ENCODE measurements at regions not wholly inside any gene's neighbourhood (a gene's known extent, or its start where the extent isn't known, plus 50 kb on each side); places are given as distances from the start of the nearest gene placed in this dataset.

GRCh38 chr2:198390670-198391069 lies 586.3 kb downstream of the PLCL1 start:
- no peak for DNase-seq

- DNase-seq: no peak
These were observed 583.3 kb downstream of the PLCL1 start for GRCh38 chr2:198387677-198388076.

DNA sequence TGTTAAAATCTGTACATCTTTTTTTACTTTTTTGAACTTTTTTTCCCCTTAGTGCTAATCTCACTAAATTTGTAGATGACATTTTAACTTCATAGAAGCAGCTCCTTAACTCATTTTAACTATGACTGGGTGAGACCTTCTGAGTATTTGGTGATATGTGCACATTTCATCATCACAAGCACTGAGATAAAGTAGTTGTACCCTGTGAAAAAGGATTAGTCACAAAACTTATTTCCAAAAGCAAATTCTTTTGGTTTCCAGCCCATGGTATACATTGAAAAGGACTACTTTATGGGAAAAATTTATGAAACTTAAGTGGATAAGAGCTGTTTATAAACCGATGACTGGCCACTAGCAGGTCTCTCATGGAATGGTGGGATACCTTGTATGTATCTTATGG lies 581.5 kb downstream of the PLCL1 start:
- peak; percentile 40 for DNase-seq

DNA sequence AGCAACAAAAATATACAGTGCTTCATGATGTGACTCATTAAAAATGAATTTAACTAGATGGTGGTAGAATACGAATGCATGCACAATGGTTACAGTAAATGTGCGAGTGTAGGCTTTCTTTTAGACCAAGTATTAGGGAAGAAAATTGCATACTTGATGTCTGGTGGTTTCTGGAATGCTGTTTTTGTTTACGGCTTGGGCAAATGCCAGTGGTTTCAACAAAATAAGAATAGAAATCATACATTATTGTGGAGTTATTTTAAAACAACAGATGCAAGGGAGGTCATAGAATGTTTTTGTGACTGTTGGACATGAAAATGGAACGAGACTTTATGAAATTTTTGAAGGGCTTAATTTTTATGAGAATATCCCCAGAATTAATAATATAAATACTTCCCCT lies 580.9 kb downstream of the PLCL1 start:
- DNase-seq: peak; percentile 40

DNA sequence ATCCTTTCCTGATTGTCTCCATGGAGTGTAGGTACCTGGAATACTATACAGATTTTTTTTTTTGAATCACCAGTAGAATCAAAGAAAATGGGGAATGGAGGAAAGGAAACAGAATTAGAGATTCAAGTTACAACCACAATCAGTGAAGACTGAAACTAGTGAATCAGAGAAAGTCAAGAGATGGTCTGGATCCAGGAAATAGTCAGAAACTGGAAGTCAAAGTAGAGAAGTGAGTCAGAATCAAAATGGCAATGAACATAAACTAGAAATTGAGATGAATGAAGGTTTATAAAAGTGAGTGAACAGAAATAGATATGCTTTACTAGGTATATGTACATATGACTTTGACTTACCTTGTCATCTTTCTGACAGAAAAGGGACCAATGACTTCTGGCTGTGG lies 579.0 kb downstream of the PLCL1 start:
- peak; percentile 30 for DNase-seq

- no peak for DNase-seq
These were observed 578.4 kb downstream of the PLCL1 start for GRCh38 chr2:198382811-198383210.

GRCh38 chr2:198376677-198377076 lies 572.3 kb downstream of the PLCL1 start:
- DNase-seq: no peak

GRCh38 chr2:198375083-198375410 lies 570.7 kb downstream of the PLCL1 start:
- DNase-seq: no peak

DNA sequence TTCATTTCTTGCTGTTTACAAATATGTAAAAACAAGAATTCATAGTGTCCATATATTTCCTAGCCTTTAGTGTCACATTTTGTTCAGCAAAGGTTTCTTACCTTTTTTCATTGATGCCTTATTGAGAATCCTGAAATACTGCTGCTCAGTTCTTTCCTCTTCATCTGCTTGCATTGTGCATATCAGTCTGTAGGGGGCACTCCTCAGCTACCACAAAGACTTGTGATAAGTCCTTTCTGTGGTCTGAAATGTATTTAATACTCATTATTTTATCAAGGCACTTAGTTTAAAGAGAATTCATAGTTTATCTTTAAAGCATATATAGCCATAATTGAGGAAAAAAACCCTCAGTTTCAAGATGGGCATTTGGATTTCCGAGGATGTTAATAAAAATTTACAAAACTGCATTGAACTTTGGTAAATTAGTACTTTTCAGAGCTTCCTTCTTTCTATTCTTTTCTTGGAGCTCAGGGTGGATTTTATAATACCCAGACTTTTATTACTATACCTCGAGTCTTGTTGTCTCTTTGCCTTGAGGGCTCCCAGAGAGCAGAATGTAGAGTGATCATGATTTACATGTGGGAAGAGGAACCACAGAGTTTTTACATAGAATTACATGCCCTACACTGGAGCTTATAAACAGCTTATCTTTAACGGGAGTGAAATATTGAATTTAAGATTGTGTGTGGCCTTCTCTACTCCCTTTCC lies 570.1 kb downstream of the PLCL1 start:
- DNase-seq: peak; percentile 72

- DNase-seq: peak; percentile 56
These were observed 567.6 kb downstream of the PLCL1 start for GRCh38 chr2:198371921-198372543.

DNA sequence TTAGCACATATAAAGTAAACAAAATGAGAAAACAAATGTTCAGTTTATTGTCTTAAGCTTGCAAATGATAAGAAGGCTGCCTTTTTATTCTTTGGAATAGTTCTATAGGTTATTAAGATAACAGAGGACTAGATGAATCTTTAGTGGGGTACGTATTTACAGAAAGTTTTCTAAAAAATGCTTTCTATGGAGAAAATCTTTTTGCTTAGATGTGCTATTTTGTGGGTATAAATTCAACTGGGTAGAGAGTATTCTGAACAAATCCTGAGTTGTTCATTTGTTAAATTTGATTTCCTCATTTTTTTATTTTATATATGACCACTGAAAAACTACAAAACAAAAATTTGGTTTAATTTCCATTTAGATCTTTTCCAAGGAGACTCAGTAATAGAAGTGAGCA lies 566.9 kb downstream of the PLCL1 start:
- no peak for DNase-seq

- DNase-seq: no peak
These were observed 563.7 kb downstream of the PLCL1 start for GRCh38 chr2:198368089-198368488.

GRCh38 chr2:198362740-198363139 lies 558.3 kb downstream of the PLCL1 start:
- DNase-seq: no peak

DNA sequence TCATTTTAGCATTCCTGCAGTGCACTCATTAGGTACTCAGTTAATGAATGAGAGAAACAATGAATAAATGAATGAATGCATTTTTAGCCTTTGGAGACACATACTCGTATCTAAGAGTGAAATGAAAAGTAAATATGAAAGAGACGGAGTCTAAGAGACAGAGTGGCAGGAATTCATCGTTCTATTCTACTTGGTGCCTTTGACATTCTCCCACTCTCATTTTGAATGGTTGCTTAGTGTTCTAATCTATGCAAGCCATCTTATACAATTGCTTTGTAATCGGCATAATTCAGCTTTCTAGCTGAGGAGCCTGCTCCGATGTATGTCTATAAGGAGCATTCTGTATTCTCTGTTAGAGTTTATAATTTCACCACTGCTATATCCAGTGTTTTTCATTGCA lies 554.9 kb downstream of the PLCL1 start:
- DNase-seq: no peak

DNA sequence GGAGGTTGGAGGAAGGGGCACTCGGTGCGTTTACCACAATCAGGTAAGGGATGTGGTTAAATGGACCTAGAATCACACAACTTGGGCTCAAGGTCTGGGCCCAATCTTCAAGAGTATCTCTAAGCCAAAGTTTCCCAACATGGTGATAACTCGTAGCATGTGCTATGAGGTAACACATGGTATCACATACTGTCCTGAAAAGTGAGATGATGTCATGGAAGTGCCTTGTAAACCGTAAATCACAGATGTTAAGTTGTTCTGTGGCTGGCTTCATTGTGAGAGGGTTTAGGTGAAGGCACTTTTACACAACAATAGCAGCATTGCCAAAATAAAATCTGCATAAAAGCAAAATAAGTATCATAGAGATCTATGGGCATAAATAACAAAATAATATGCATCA lies 551.8 kb downstream of the PLCL1 start:
- DNase-seq: no peak

DNA sequence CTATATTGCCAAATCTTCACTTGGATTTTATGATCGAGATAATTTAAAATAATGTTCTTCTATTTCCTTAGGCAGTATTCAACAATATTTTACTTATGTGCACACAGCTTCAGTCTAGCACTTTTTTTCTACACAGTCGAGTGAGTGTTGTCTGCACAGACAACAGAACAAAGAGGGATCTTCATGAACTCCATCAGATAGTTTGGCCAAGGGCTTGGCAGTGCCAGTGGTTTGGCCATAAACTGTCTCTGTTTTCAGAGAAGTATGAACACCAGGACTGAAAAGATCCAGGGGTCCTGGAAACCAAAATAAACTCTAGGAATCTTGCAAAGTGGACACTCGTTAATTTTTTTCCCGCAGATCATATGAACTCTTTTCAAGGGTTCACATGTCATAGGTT lies 547.3 kb downstream of the PLCL1 start:
- no peak for DNase-seq

DNA sequence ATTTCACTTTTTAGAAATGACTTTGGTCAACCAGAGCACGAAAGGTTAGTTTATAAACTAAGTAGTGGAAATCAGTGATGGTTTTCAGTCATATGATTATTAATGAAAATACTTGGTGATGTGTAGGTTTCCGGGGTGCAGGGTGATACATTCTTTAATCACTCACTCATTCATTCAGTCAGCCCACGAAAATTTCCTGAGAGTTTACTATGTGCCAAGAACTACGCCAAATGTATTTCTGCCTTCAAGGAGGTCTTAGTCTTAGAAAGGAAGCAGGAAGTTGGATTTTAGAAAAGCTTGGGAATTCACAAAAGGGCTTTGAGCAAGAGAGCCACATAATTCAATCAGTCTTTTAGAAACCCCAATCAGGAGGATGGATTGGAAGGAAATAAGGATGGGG lies 543.6 kb downstream of the PLCL1 start:
- peak; percentile 43 for DNase-seq

GRCh38 chr2:198347349-198347748 lies 543.0 kb downstream of the PLCL1 start:
- DNase-seq: peak; percentile 18

DNA sequence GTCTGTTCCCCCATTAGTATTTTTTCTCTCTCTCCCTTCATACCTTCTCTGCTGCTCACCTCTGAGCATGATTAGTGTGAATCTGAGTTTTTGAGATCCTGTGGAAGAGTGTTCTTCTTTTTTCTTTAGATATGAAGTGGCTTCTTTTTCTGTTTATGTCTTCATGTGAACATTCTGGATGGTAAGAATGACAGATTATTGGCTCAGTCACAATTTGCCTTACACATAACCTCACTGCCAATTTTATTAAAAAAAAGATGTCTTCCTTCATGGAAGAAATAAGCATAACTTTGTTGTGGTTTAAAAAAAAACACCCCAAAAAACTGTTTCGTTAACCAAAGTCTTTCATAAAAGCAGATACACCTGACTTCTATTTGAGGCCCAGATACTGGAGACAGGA lies 539.1 kb downstream of the PLCL1 start:
- no peak for DNase-seq

GRCh38 chr2:198340846-198341245 lies 536.5 kb downstream of the PLCL1 start:
- DNase-seq: no peak

DNA sequence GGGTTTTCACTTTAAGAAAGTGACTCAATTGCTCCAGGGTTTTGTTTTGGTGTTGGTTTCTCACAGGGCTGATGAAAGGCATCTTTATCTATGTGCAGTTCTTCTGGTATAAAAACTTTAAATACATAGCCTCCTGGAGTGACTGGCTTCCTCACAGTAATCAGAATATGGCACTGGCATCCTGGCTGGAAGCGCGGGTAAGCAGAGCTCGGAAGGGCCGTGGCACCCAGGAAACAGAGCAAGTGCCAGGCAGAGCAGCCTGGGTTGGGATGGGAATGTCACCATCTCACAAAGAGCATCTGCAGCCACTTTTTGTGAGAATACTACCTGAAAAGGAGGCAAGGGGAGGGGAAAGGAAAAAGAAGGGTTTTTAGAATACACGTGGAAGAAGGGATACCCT lies 534.7 kb downstream of the PLCL1 start:
- DNase-seq: no peak

GRCh38 chr2:198337368-198337767 lies 533.0 kb downstream of the PLCL1 start:
- no peak for DNase-seq

DNA sequence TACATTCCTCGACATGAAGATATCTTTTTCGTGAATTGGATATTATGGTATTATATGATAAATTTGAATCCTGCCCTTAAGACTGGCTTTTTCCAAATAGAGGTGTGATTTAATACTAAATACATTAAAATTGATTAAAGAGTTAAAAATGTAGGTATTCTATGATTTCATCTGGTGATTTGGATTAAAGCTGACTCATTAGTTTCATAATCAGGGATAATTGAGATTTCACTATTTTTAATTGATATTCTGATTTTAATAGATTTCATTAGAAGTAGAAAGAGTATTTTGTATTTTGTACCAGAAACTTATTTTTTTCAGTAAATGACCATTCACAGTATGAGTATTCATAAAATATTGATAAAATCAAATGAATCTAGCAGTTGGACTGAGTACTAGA lies 524.1 kb downstream of the PLCL1 start:
- no peak for DNase-seq

DNA sequence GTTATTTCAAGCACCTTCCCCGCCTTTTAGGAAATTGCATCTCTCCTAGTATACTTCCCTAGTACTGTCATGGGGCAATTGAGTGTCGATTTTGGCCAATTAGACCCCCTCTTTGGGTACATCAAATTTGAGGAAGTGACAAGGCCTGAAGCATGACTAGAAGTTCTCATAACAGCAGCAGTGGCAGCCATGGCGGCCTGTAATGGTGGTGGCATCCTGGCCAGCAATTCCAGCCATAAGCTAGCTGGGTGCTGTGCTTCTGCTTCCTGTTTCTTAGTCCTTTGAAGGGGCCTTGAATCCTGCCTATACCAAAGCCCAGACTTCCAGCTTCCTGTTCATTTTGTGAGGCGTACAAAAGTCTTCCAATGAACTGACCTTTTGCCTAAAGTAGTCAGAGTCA lies 523.1 kb downstream of the PLCL1 start:
- no peak for DNase-seq

DNA sequence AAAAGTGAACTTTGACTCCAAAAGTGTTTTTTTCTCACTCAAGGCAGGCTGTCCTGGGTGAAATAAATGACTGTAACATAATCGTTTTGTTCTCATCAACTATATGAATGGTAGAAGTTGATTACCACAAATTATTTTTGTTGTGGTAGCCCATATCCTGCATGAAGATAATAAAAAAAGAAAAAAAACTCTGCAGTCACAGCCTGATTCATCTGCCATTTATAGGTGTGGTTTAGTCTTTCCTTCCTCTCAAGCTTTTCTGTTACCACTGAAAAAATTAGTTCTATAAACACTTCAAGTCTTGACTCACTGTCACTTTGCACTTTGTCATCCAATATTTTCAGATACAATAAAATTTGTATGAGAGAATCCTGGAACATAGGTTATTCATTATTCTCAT lies 522.0 kb downstream of the PLCL1 start:
- DNase-seq: peak; percentile 23

All from fibroblast of skin of back (primary cell).